MCF 10A (cell line): ENCODE measurements at regions not wholly inside any gene's neighbourhood (a gene's known extent, or its start where the extent isn't known, plus 50 kb on each side); places are given as distances from the start of the nearest gene placed in this dataset.

ENCODE experiments used
- BruUV-seq: library from RNA; stranded (reverse); fragments of 400-500 nt; replicated peaks from 2 replicates; lab custom pipeline; 2021; lab: Mats Ljungman, UMichigan
- CTCF ChIA-PET: fragments of 300-600 bp; sonication (Branson Sonifier 250); formaldehyde crosslinking; extraction: SDS; loops from one replicate; lab custom pipeline; 2021; ENCODE audit warnings: antibody characterized with exemption, inconsistent platforms; lab: Yijun Ruan, JAX
- POLR2A ChIA-PET: fragments of 300-600, 350-650 bp; sonication (Branson Sonifier 250); formaldehyde crosslinking; extraction: SDS; loops from one replicate; lab custom pipeline; 2020; ENCODE audit warnings: antibody characterized with exemption, inconsistent platforms; lab: Yijun Ruan, JAX
- DNase-seq: peaks from one replicate; pipeline ENCODE4 v3.0.0-alpha.2; 2018; ENCODE audit not compliant: unreplicated experiment
- H3K27ac Mint-ChIP-seq: one replicate; pipeline ENCODE4 v1.8.0; 2022; ENCODE audit warnings: mild to moderate bottlenecking, low read depth, mixed read lengths; ENCODE audit not compliant: unreplicated experiment
- H3K27me3 Mint-ChIP-seq: one replicate; pipeline ENCODE4 v1.8.0; 2022; ENCODE audit warnings: mixed read lengths; ENCODE audit not compliant: insufficient read depth, unreplicated experiment
- H3K36me3 Mint-ChIP-seq: one replicate; pipeline ENCODE4 v1.8.0; 2022; ENCODE audit warnings: mild to moderate bottlenecking, moderate library complexity, mixed read lengths; ENCODE audit not compliant: insufficient read depth, unreplicated experiment
- H3K4me1 Mint-ChIP-seq: one replicate; pipeline ENCODE4 v1.8.0; 2022; ENCODE audit warnings: mixed read lengths; ENCODE audit not compliant: insufficient read depth, unreplicated experiment
- H3K4me3 Mint-ChIP-seq: one replicate; pipeline ENCODE4 v1.8.0; 2022; ENCODE audit warnings: mild to moderate bottlenecking, moderate library complexity, mixed read lengths; ENCODE audit not compliant: unreplicated experiment
- H3K9me3 Mint-ChIP-seq: one replicate; pipeline ENCODE4 v1.8.0; 2022; ENCODE audit warnings: mixed read lengths; ENCODE audit not compliant: unreplicated experiment
- intact Hi-C: fragments of 100-400 bp; cut with micrococcal nuclease; formaldehyde crosslinking; loops from 2 replicates; pipeline ENCODE4 v1.14.1; 2022
- TF ChIP-seq, protein P1 (sequence below): fragments of 200-600 bp; IDR thresholded peaks from one replicate; pipeline ENCODE4 v1.8.0; 2022; ENCODE audit warnings: antibody characterized with exemption, mild to moderate bottlenecking; ENCODE audit not compliant: unreplicated experiment

- Mint-ChIP-seq H3K27me3 (peaks cover 18% of the 10 kb centered on the region), H3K36me3 (no peaks in the 10 kb centered on the region), H3K4me3 (no peak overlapping the region), H3K4me1 (peaks cover 6% of the 10 kb centered on the region), H3K27ac (no peak overlapping the region), H3K9me3 (no peaks in the 10 kb centered on the region)
- TF ChIP-seq, protein P1, sequence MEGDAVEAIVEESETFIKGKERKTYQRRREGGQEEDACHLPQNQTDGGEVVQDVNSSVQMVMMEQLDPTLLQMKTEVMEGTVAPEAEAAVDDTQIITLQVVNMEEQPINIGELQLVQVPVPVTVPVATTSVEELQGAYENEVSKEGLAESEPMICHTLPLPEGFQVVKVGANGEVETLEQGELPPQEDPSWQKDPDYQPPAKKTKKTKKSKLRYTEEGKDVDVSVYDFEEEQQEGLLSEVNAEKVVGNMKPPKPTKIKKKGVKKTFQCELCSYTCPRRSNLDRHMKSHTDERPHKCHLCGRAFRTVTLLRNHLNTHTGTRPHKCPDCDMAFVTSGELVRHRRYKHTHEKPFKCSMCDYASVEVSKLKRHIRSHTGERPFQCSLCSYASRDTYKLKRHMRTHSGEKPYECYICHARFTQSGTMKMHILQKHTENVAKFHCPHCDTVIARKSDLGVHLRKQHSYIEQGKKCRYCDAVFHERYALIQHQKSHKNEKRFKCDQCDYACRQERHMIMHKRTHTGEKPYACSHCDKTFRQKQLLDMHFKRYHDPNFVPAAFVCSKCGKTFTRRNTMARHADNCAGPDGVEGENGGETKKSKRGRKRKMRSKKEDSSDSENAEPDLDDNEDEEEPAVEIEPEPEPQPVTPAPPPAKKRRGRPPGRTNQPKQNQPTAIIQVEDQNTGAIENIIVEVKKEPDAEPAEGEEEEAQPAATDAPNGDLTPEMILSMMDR = no peak
- intact Hi-C loops = loop anchor here (10.0 kb wide), 1 partner anchor 210 kb away; no protein-coding TSS in a partner anchor
- BruUV-seq = no TSS peak
- no peak for DNase-seq
- CTCF ChIA-PET = interaction anchor here (0.7 to 1.7 kb wide), 3 partner anchors 15 to 291 kb away, joined by 3 to 8 read pairs (median 3); no protein-coding TSS in a partner anchor
- POLR2A ChIA-PET = no interaction called here
These were observed 228.2 kb downstream of the SOD2 start for GRCh38 chr6:159464816-159465215.

GRCh38 chr6:159463119-159463829, 229.8 kb downstream of the SOD2 start:
- TF ChIP-seq, protein P1 = peak; percentile 38
- H3K4me3 Mint-ChIP-seq = no peak overlapping the region
- BruUV-seq = no TSS peak
- no peaks in the 10 kb centered on the region for H3K9me3 Mint-ChIP-seq
- CTCF ChIA-PET = interaction anchor here (0.6 to 1.7 kb wide), 9 partner anchors 16 to 470 kb away, joined by 3 to 7 read pairs (median 4); no protein-coding TSS in a partner anchor
- POLR2A ChIA-PET = interaction anchor here (0.7 kb wide), 1 partner anchor 58 kb away, joined by 3 read pairs; no protein-coding TSS in a partner anchor
- H3K4me1 Mint-ChIP-seq = peaks cover 6% of the 10 kb centered on the region
- H3K27me3 Mint-ChIP-seq = peaks cover 18% of the 10 kb centered on the region
- no peaks in the 10 kb centered on the region for H3K36me3 Mint-ChIP-seq
- H3K27ac Mint-ChIP-seq = no peak overlapping the region
- intact Hi-C loops = loop anchor here (1.0 to 10.0 kb wide), 2 partner anchors 208 to 289 kb away; no protein-coding TSS in a partner anchor
- DNase-seq = peak; percentile 49

- CTCF ChIA-PET = interaction anchor here (1.0 to 1.4 kb wide), 5 partner anchors 28 to 288 kb away, joined by 4 to 7 read pairs (median 5); no protein-coding TSS in a partner anchor
- intact Hi-C loops = loop anchor here (10.0 kb wide), 1 partner anchor 208 kb away; no protein-coding TSS in a partner anchor
- Mint-ChIP-seq H3K27ac (no peak overlapping the region), H3K4me1 (peaks cover 6% of the 10 kb centered on the region), H3K9me3 (no peaks in the 10 kb centered on the region), H3K4me3 (no peak overlapping the region), H3K36me3 (no peaks in the 10 kb centered on the region), H3K27me3 (peaks cover 18% of the 10 kb centered on the region)
- TF ChIP-seq, protein P1 = no peak
- POLR2A ChIA-PET = interaction anchor here (0.7 kb wide), 1 partner anchor 57 kb away, joined by 3 read pairs; no protein-coding TSS in a partner anchor
- no peak for DNase-seq
- no TSS peak for BruUV-seq
These were observed 230.6 kb downstream of the SOD2 start for GRCh38 chr6:159462431-159462830.

DNA sequence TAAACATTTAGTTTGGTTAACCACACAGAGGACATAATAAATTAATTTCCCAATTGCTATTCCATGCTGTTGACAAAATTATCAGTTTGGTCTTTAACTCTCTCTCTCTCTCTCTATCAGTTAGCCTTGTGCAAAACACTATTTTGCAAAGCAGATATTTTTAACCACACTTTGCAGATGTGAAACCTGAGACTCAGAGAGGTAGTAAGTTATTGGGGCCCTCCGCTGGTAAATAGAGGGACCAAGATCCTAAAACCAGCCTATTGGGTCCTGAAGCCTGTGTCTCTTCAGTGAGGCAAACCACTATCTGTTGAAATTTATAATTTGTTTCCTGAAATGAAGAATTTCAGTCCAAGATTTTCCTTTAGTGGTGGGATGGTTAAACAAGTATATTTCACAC, 231.0 kb downstream of the SOD2 start:
- intact Hi-C loops = loop anchor here (10.0 kb wide), 1 partner anchor 207 kb away; no protein-coding TSS in a partner anchor
- DNase-seq = no peak
- CTCF ChIA-PET = interaction anchor here (0.7 to 1.1 kb wide), 4 partner anchors 28 to 327 kb away, joined by 3 to 4 read pairs (median 4); no protein-coding TSS in a partner anchor
- H3K27me3 Mint-ChIP-seq = peaks cover 18% of the 10 kb centered on the region
- H3K36me3 Mint-ChIP-seq = no peaks in the 10 kb centered on the region
- H3K9me3 Mint-ChIP-seq = no peaks in the 10 kb centered on the region
- H3K4me3 Mint-ChIP-seq = no peak overlapping the region
- TF ChIP-seq, protein P1 = no peak
- POLR2A ChIA-PET = no interaction called here
- H3K27ac Mint-ChIP-seq = no peak overlapping the region
- peaks cover 6% of the 10 kb centered on the region for H3K4me1 Mint-ChIP-seq
- BruUV-seq = no TSS peak
